Osteoblast (primary cell): ENCODE measurements at regions not wholly inside any gene's neighbourhood (a gene's known extent, or its start where the extent isn't known, plus 50 kb on each side); places are given as distances from the start of the nearest gene placed in this dataset.

Source experiments
- DNase-seq: peaks from one replicate; pipeline ENCODE4 v3.0.0; 2011; ENCODE audit warnings: low spot score, mixed read lengths; ENCODE audit not compliant: insufficient read length; ENCODE audit errors: missing footprints
- H2AFZ ChIP-seq: 2 replicates; pipeline ENCODE4 v1.6.0; 2011; ENCODE audit warnings: mild to moderate bottlenecking, low read length
- H3K27ac ChIP-seq: 2 replicates; pipeline ENCODE4 v1.5.1; 2011; ENCODE audit warnings: mild to moderate bottlenecking, low read depth, low read length, moderate library complexity
- H3K27me3 ChIP-seq: 2 replicates; pipeline ENCODE4 v1.6.0; 2012; ENCODE audit warnings: mild to moderate bottlenecking, control low read depth, inconsistent platforms, low read length, moderate library complexity; ENCODE audit not compliant: insufficient read depth
- H3K36me3 ChIP-seq: 2 replicates; pipeline ENCODE4 v1.5.1; 2011; ENCODE audit warnings: mild to moderate bottlenecking, low read length, control low read depth, moderate library complexity; ENCODE audit not compliant: insufficient read depth
- H3K4me1 ChIP-seq: 2 replicates; pipeline ENCODE4 v1.5.1; 2011; ENCODE audit warnings: mild to moderate bottlenecking, low read length, control low read depth, moderate library complexity; ENCODE audit not compliant: insufficient read depth
- H3K4me2 ChIP-seq: 2 replicates; pipeline ENCODE4 v1.6.0; 2011; ENCODE audit warnings: mild to moderate bottlenecking, low read length; ENCODE audit not compliant: insufficient read depth
- H3K4me3 ChIP-seq: fragments of 200-600 bp; sonication (generic); 3 replicates; pipeline ENCODE4 v1.5.1; 2012; ENCODE audit warnings: mild to moderate bottlenecking, low read length, inconsistent platforms; ENCODE audit not compliant: insufficient read depth
- H3K79me2 ChIP-seq: 2 replicates; pipeline ENCODE4 v1.6.0; 2012; ENCODE audit warnings: mild to moderate bottlenecking, low read length, control low read depth, inconsistent platforms; ENCODE audit not compliant: insufficient read depth
- H3K9me3 ChIP-seq: 2 replicates; pipeline ENCODE4 v1.5.1; 2011; ENCODE audit warnings: low read depth, low read length, control low read depth
- H4K20me1 ChIP-seq: 2 replicates; pipeline ENCODE4 v1.6.0; 2012; ENCODE audit warnings: mild to moderate bottlenecking, low read length, control low read depth; ENCODE audit not compliant: insufficient read depth
- CTCF ChIP-seq: IDR thresholded peaks from 2 replicates; pipeline ENCODE4 v1.5.1; 2011; ENCODE audit warnings: mild to moderate bottlenecking, low read depth, low read length, moderate library complexity; ENCODE audit errors: extremely low read depth

DNA sequence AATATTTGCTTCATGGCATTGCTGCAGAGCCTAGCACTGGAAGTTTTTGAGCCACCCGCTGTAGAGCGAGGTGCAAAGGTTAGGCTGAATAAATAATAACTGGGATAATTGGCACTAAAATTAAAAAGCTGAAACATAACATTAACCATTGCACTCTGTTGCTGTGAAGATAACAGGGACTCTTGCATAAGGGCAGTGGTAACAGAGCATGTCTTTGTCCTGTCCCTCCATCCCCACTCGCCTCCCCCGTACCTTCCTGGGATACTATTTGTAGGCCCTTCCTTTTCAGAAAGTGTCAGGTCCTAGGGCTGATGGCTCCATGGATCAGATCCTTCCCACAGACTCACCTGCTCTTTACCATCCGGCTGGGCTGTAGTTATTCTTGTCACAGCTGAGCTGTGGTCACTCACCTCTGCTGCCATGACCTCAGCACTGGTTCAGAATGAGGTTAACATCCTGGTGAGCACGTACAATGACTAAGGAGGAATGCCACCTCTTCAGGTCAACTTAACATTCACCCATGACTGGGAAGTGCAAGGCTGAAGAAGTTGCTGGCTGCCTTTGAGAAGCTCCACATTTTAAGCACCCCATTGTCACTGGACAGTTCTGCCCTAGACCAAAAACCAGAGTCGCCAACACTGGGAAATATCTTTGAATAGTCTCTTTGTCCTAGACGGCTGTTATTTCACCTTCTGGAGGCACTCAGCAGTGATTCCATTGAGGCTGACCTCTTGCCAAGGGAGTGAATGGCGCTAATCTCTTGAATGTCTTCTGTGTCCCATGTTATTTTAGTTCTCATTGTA lies 103.2 kb upstream of the KIRREL3 start:
- Histone ChIP-seq H3K36me3 (no peaks in the 10 kb centered on the region), H4K20me1 (no peaks in the 10 kb centered on the region), H2AFZ (no peak overlapping the region), H3K4me2 (no peak overlapping the region), H3K4me1 (no peaks in the 10 kb centered on the region), H3K27me3 (peaks cover 7% of the 10 kb centered on the region), H3K4me3 (no peak overlapping the region), H3K79me2 (no peaks in the 10 kb centered on the region), H3K9me3 (no peaks in the 10 kb centered on the region), H3K27ac (no peak overlapping the region)
- no peak for TF ChIP-seq CTCF
- no peak for DNase-seq

DNA sequence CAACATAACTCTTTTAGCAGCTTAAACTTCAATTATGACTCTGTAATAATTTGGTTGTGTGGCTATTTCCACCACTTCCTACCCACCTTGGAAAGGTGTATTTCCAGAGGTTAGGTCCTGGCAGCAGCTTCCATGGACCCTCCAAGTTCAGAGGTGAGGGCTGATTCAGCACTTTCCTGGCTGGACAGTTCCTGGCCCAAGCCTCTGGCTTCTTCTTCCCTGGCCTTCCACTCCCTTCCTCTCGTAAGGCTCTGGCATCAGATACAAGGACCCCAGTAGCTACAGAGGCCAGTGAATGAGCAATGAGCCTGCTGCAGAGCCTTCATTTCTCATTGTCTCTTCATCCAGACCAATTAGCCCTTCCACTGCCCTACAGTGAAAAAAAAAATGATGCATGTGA lies 98.1 kb upstream of the KIRREL3 start:
- H3K27me3 ChIP-seq, result no peaks in the 10 kb centered on the region
- no peaks in the 10 kb centered on the region for H3K79me2 ChIP-seq
- H3K4me2 ChIP-seq, result no peak overlapping the region
- TF ChIP-seq CTCF, result no peak
- no peaks in the 10 kb centered on the region for H3K36me3 ChIP-seq
- no peak overlapping the region for H3K27ac ChIP-seq
- H2AFZ ChIP-seq, result no peak overlapping the region
- H3K4me3 ChIP-seq, result no peak overlapping the region
- no peaks in the 10 kb centered on the region for H3K9me3 ChIP-seq
- DNase-seq, result no peak
- no peaks in the 10 kb centered on the region for H3K4me1 ChIP-seq
- no peaks in the 10 kb centered on the region for H4K20me1 ChIP-seq

GRCh38 chr11:127080735-127081134 lies 80.2 kb upstream of the KIRREL3 start:
- Histone ChIP-seq H3K4me3 (no peak overlapping the region), H3K27me3 (peaks cover 6% of the 10 kb centered on the region), H3K36me3 (no peaks in the 10 kb centered on the region), H3K9me3 (no peaks in the 10 kb centered on the region), H3K4me1 (no peaks in the 10 kb centered on the region), H3K4me2 (no peak overlapping the region), H2AFZ (no peak overlapping the region), H4K20me1 (no peaks in the 10 kb centered on the region), H3K79me2 (no peaks in the 10 kb centered on the region), H3K27ac (no peak overlapping the region)
- no peak for TF ChIP-seq CTCF
- DNase-seq, result no peak

- Histone ChIP-seq H3K4me1 (no peaks in the 10 kb centered on the region), H3K79me2 (no peaks in the 10 kb centered on the region), H4K20me1 (no peaks in the 10 kb centered on the region), H3K27me3 (peaks cover 19% of the 10 kb centered on the region), H3K4me2 (no peak overlapping the region), H3K27ac (no peak overlapping the region), H3K36me3 (no peaks in the 10 kb centered on the region), H2AFZ (no peak overlapping the region), H3K9me3 (no peaks in the 10 kb centered on the region), H3K4me3 (no peak overlapping the region)
- DNase-seq, result no peak
- TF ChIP-seq CTCF, result no peak
Observed at GRCh38 chr11:127075758-127076157, 75.2 kb upstream of the KIRREL3 start.
